Smooth muscle cell of the brain vasculature (primary cell): ENCODE measurements at regions not wholly inside any gene's neighbourhood (a gene's known extent, or its start where the extent isn't known, plus 50 kb on each side); places are given as distances from the start of the nearest gene placed in this dataset.

Experiments used
- DNase-seq: peaks from one replicate; pipeline ENCODE4 v3.0.0-alpha.2; 2012; ENCODE audit warnings: low read depth, low spot score

DNA sequence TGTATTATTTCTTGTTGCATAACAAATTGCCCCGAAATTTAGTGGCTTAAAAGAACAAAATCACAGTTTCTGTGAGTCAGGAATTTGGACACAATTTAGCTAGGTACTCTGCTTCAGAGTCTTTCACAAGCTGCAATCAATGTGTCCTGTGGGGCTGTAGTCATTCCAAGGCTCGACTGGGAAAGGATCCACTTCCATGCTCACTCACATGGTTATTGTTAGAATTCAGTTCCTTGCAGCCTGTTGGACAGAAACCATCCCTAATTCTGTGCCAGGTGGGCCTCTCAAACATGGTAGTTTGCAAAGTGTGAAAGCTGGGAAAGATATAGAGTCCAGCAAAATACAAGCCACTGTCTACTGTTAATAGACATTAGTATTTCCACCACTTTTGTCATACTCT, 59.7 kb upstream of the ARID2 start:
- DNase-seq = no peak

DNA sequence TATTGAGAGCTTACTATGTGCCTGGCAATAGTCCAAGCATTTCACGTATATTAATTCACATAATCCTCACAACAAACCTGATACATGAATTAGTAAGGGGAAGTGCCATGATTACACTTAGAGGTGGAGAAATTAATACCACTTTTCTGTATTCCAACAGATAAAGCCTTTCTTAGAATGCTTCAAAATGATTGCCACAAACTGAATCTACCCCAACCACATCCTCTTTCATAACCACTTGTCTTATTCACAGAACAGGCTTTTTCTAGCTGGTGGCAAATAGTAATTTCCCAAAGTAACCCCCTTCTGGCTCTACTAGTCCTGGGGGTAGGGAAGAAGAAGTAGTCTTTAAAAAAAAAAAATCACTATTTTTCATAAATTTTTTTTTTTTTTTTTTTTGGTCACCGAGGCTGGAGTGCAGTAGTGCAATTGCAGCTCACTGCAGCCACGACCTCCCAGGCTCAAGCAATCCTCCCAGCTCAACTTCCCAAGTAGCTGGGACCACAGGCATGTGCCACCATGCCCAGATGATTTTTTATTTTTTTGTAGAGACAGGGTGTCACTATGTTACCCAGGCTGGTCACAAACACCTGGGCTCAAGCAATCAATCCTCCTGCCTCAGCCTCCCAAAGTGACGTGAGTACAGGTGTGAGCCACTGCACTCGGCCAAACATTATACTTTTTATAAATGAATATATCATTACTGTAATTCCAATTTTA, 59.0 kb upstream of the ARID2 start:
- no peak for DNase-seq

GRCh38 chr12:45671254-45671653, 58.3 kb upstream of the ARID2 start:
- no peak for DNase-seq

GRCh38 chr12:45674181-45674977, 55.1 kb upstream of the ARID2 start:
- DNase-seq = peak; percentile 77

GRCh38 chr12:45675534-45675933, 54.0 kb upstream of the ARID2 start:
- DNase-seq = no peak
